ENCODE measurements at regions not wholly inside any gene's neighbourhood (a gene's known extent, or its start where the extent isn't known, plus 50 kb on each side); places are given as distances from the start of the nearest gene placed in this dataset.

- TF ChIP-seq ZNF280B (CRISPR knock-in tag; IDR thresholded peaks at IDR 0.05) (no peak), ATF6 (CRISPR knock-in tag; IDR thresholded peaks at IDR 0.05) (no peak), USF1 (CRISPR knock-in tag; IDR thresholded peaks at IDR 0.05) (peak; percentile 86), CXXC5 (CRISPR knock-in tag; IDR thresholded peaks at IDR 0.05) (peak; percentile 16; the same call in 1 of the 2 replicates), ZFP1 (CRISPR knock-in tag; IDR thresholded peaks at IDR 0.05) (no peak), FOS (IDR thresholded peaks at IDR 0.05; ENCODE audit: extremely low read depth, insufficient read length) (no peak), ATF1 (CRISPR knock-in tag; IDR thresholded peaks at IDR 0.05) (no peak), ATF1 (tag; IDR thresholded peaks at IDR 0.05) (0 out of 2 replicates have a peak, but pooled peaks have one; percentile 27), BHLHE40 (IDR thresholded peaks at IDR 0.05; ENCODE audit: low read length) (peak; percentile 99), MCM2 (IDR thresholded peaks at IDR 0.05; ENCODE audit: low read depth) (no peak), ELK1 (CRISPR knock-in tag; IDR thresholded peaks at IDR 0.05) (no peak), CBX3 (IDR thresholded peaks at IDR 0.05; ENCODE audit: borderline replicate concordance in 1 of 2, low read length in 2 of 2) (peak in 1 of 2 experiments; percentile 44; a peak in 1 of 3 replicates), SOX6 (IDR thresholded peaks at IDR 0.05) (no peak), CUX1 (CRISPR knock-in tag; IDR thresholded peaks at IDR 0.05) (no peak), PML (IDR thresholded peaks at IDR 0.05; ENCODE audit: low read length) (no peak), TRIM25 (IDR thresholded peaks at IDR 0.05; ENCODE audit: borderline replicate concordance) (no peak)
These were observed 206.1 kb downstream of the HAPSTR1 start (continued) for GRCh38 chr16:9297437-9298113.
